K562 (cell line): ENCODE measurements at regions not wholly inside any gene's neighbourhood (a gene's known extent, or its start where the extent isn't known, plus 50 kb on each side); places are given as distances from the start of the nearest gene placed in this dataset.

Source experiments
- ATAC-seq: fragments of 200-7000 bp; cut with Tn5 transposase; 3 replicates; pipeline ENCODE4 v1.9.1; 2020; ENCODE audit warnings: moderate library complexity
- BruUV-seq: library from RNA; stranded (reverse); fragments of 400-500 nt; replicated peaks from 2 replicates; lab custom pipeline; 2021; lab: Mats Ljungman, UMichigan
- CTCF ChIA-PET: fragments of 300-600 bp; formaldehyde crosslinking; extraction: SDS; loops from one replicate; lab custom pipeline; 2021; ENCODE audit warnings: low intra/inter-chr PET ratio; lab: Yijun Ruan, JAX
- POLR2A ChIA-PET: fragments of 300-600, 350-650 bp; sonication (Branson Sonifier 250); formaldehyde crosslinking; extraction: SDS; loops from one replicate; lab custom pipeline; 2021; ENCODE audit warnings: antibody characterized with exemption, inconsistent platforms; lab: Yijun Ruan, JAX
- DNase-seq, 4 experiments: peaks; one replicate each; pipeline versions ENCODE4 v3.0.0 to v3.0.0-alpha.2; 2011 to 2018; ENCODE audit warnings: low spot score in 3 of 4, mixed read lengths in 3 of 4; ENCODE audit errors: extremely low read depth in 1 of 4
- FAIRE-seq: peaks from 2 replicates; lab custom pipeline; 2011; peaks lifted over from hg19 to GRCh38; lab: Jason Lieb, UNC
- H2AFZ ChIP-seq: 2 replicates; pipeline ENCODE4 v1.6.0; 2011; ENCODE audit warnings: low read depth, low read length, control low read depth, inconsistent platforms
- H3K27ac ChIP-seq: fragments of 200-600 bp; 3 replicates; pipeline ENCODE4 v1.8.0; 2011; ENCODE audit warnings: low read depth, mild to moderate bottlenecking, control low read depth, inconsistent platforms, low read length, moderate library complexity, mixed read lengths; ENCODE audit errors: extremely low read depth
- H3K27me3 ChIP-seq, 2 experiments: fragments of 300-600 bp in 1 of 2; 2 replicates in 1 of 2; 3 replicates in 1 of 2; pipeline versions ENCODE4 v1.6.0 to v1.8.0; 2011; ENCODE audit warnings: inconsistent platforms in 2 of 2, low read length in 2 of 2, mild to moderate bottlenecking in 1 of 2, mixed read lengths in 1 of 2, moderate library complexity in 1 of 2; ENCODE audit not compliant: control insufficient read depth in 2 of 2, insufficient read depth in 2 of 2
- H3K36me3 ChIP-seq: fragments of 300-600 bp; 3 replicates; pipeline ENCODE4 v1.8.0; 2011; ENCODE audit warnings: mild to moderate bottlenecking, low read length, inconsistent platforms; ENCODE audit not compliant: control insufficient read depth, insufficient read depth
- H3K4me1 ChIP-seq, 2 experiments: fragments of 200-600 bp in 1 of 2; replicated peaks in 1 of 2; 2 replicates in 1 of 2; 3 replicates in 1 of 2; pipeline versions ENCODE4 v1.5.1 to v1.8.0; 2011; ENCODE audit warnings: inconsistent platforms in 2 of 2, low read length in 2 of 2, mild to moderate bottlenecking in 1 of 2, mixed read lengths in 1 of 2, moderate library complexity in 1 of 2; ENCODE audit not compliant: control insufficient read depth in 2 of 2, insufficient read depth in 2 of 2
- H3K4me2 ChIP-seq: 2 replicates; pipeline ENCODE4 v1.6.1; 2011; ENCODE audit warnings: low read length, control low read depth, inconsistent platforms, mixed read lengths; ENCODE audit not compliant: insufficient read depth
- H3K4me3 ChIP-seq: fragments of 200-600 bp; sonication (generic), shearing (Covaris generic); 2 replicates; pipeline ENCODE4 v1.5.1; 2016; ENCODE audit warnings: control low read depth, inconsistent platforms
- H3K79me2 ChIP-seq: fragments of 200-600 bp; 3 replicates; pipeline ENCODE4 v1.8.0; 2011; ENCODE audit warnings: low read length, inconsistent platforms; ENCODE audit not compliant: control insufficient read depth, insufficient read depth
- H3K9ac ChIP-seq, 2 experiments: 2 replicates each; pipeline versions ENCODE4 v1.6.0 to v1.6.1; 2011; ENCODE audit warnings: low read depth in 2 of 2, low read length in 2 of 2, control low read depth in 1 of 2, inconsistent platforms in 1 of 2, mild to moderate bottlenecking in 1 of 2, mixed read lengths in 1 of 2; ENCODE audit not compliant: insufficient read depth in 1 of 2
- H3K9me1 ChIP-seq: one replicate; pipeline ENCODE4 v1.6.0; 2011; ENCODE audit warnings: inconsistent platforms, mild to moderate bottlenecking, low read length, moderate library complexity; ENCODE audit not compliant: control insufficient read depth, insufficient read depth
- H3K9me3 ChIP-seq: replicated peaks from 2 replicates; pipeline ENCODE4 v1.5.1; 2011; ENCODE audit warnings: low read depth, low read length, inconsistent platforms; ENCODE audit not compliant: control insufficient read depth, insufficient read depth
- H4K20me1 ChIP-seq: replicated peaks from 2 replicates; pipeline ENCODE4 v1.6.1; 2011; ENCODE audit warnings: low read length, inconsistent platforms, mixed read lengths; ENCODE audit not compliant: control insufficient read depth, insufficient read depth
- BHLHE40 ChIP-seq: IDR thresholded peaks from 2 replicates; pipeline ENCODE4 v1.6.1; 2011; ENCODE audit warnings: low read length, improper control_type of control experiment
- CXXC5 ChIP-seq: fragments of 250-450 bp; sonication (Bioruptor Pico); IDR thresholded peaks from 2 replicates; pipeline ENCODE4 v1.8.0; 2022; ENCODE audit warnings: inconsistent platforms, mild to moderate bottlenecking, moderate library complexity
- EP400 ChIP-seq: fragments of 450-650 bp; IDR thresholded peaks from 2 replicates; pipeline ENCODE4 v1.6.1; 2017; ENCODE audit warnings: antibody characterized with exemption, mild to moderate bottlenecking, moderate library complexity
- JUN ChIP-seq, 2 experiments: sonication (generic) in 1 of 2; formaldehyde crosslinking in 1 of 2; IDR thresholded peaks; 2 replicates each; pipeline versions ENCODE4 v1.6.1 to v1.8.0; 2012 to 2022; ENCODE audit warnings: borderline replicate concordance in 2 of 2, mild to moderate bottlenecking in 2 of 2, improper control_type of control experiment in 1 of 2, low read depth in 1 of 2, low read length in 1 of 2, missing genetic modification reagents in 1 of 2
- JUND ChIP-seq, 2 experiments: IDR thresholded peaks; 2 replicates in 1 of 2; 3 replicates in 1 of 2; pipeline ENCODE4 v1.6.1; 2011; ENCODE audit warnings: borderline replicate concordance in 2 of 2, low read depth in 2 of 2, low read length in 2 of 2, improper control_type of control experiment in 1 of 2, missing biosample characterization in 1 of 2, missing genetic modification characterization in 1 of 2, missing genetic modification reagents in 1 of 2
- KDM1A ChIP-seq, 2 experiments: fragments of 450-650 bp; IDR thresholded peaks; 2 replicates each; pipeline ENCODE4 v1.6.1; 2016; ENCODE audit warnings: mild to moderate bottlenecking in 2 of 2
- LEF1 ChIP-seq: fragments of 450-650 bp; IDR thresholded peaks from 2 replicates; pipeline ENCODE4 v1.6.1; 2016; ENCODE audit warnings: mild to moderate bottlenecking
- MEIS2 ChIP-seq: fragments of 450-650 bp; IDR thresholded peaks from 2 replicates; pipeline ENCODE4 v1.6.1; 2014; ENCODE audit warnings: mild to moderate bottlenecking; ENCODE audit not compliant: partially characterized antibody
- PRDM10 ChIP-seq: fragments of 450-650 bp; IDR thresholded peaks from 2 replicates; pipeline ENCODE4 v1.6.1; 2018; ENCODE audit not compliant: partially characterized antibody
- PREB ChIP-seq: sonication (generic); formaldehyde crosslinking; IDR thresholded peaks from 2 replicates; pipeline ENCODE4 v1.8.1; 2023; ENCODE audit warnings: mild to moderate bottlenecking, missing genetic modification reagents
- SOX6 ChIP-seq: fragments of 450-650 bp; IDR thresholded peaks from 2 replicates; pipeline ENCODE4 v1.6.1; 2014; ENCODE audit warnings: mild to moderate bottlenecking
- TCF3 ChIP-seq: sonication (generic); formaldehyde crosslinking; IDR thresholded peaks from 2 replicates; pipeline ENCODE4 v1.4.0; 2020; ENCODE audit warnings: mild to moderate bottlenecking, missing genetic modification reagents
- TRIM24 ChIP-seq, 2 experiments: fragments of 450-650 bp; IDR thresholded peaks; 2 replicates each; pipeline ENCODE4 v1.6.1; 2016
- ZNF239 ChIP-seq: fragments of 250-450 bp; sonication (Bioruptor Pico); IDR thresholded peaks from 2 replicates; pipeline ENCODE4 v1.4.0; 2020; ENCODE audit warnings: mild to moderate bottlenecking
- ZNF408 ChIP-seq: fragments of 250-450 bp; sonication (Bioruptor Pico); IDR thresholded peaks from 2 replicates; pipeline ENCODE4 v1.4.0; 2020; ENCODE audit warnings: low read depth, mild to moderate bottlenecking, moderate library complexity
- WGBS: fragments of 100-300 bp; shearing (Covaris generic); methylation state at CpG from one replicate; pipeline ENCODE4 v1.1.6; 2016; ENCODE audit warnings: low coverage, mixed read lengths; ENCODE audit not compliant: insufficient coverage; ENCODE audit errors: missing lambda C conversion rate; 5-methylcytosine and 5-hydroxymethylcytosine counted together
- in situ Hi-C: fragments of 300-500 bp; cut with MboI; formaldehyde crosslinking; loops from 4 replicates; pipeline ENCODE4 v1.15.0; 2018; ENCODE audit warnings: inconsistent platforms, mixed read lengths
- intact Hi-C: fragments of 100-400 bp; cut with micrococcal nuclease; formaldehyde crosslinking; loops from 2 replicates; pipeline ENCODE4 v1.14.2; 2022

GRCh38 chr2:204407204-204408014 is 137.9 kb upstream of the PARD3B start:
- H3K4me2 ChIP-seq, result no peak overlapping the region; the same call in 1 of the 2 replicates
- no peak for TF ChIP-seq PREB (CRISPR knock-in tag)
- TF ChIP-seq EP400, result no peak
- peak; percentile 78; the same call in 1 of the 2 replicates for TF ChIP-seq JUND (IDR thresholded peaks at IDR 0.05; ENCODE audit: borderline replicate concordance, low read depth, low read length)
- peak; percentile 77; the same call in 1 of the 3 replicates for TF ChIP-seq JUND (tag; IDR thresholded peaks at IDR 0.05; ENCODE audit: borderline replicate concordance, low read depth, low read length)
- no peak for TF ChIP-seq ZNF239 (CRISPR knock-in tag)
- TF ChIP-seq MEIS2, result peak; percentile 86
- peak; percentile 88 for TF ChIP-seq PRDM10
- peak; percentile 11 to 12; a peak in 1 of 4 replicates for TF ChIP-seq KDM1A (IDR thresholded peaks at IDR 0.05)
- TF ChIP-seq BHLHE40, result peak; percentile 57; the same call in 1 of the 2 replicates
- TF ChIP-seq CXXC5 (CRISPR knock-in tag), result no peak
- peak; percentile 47 for TF ChIP-seq SOX6
- TF ChIP-seq TCF3, result peak; percentile 23
- 0 out of 4 replicates have a peak, but pooled peaks of 1 of the 2 experiments have one; percentile 26 for TF ChIP-seq TRIM24 (IDR thresholded peaks at IDR 0.05)
- TF ChIP-seq ZNF408 (CRISPR knock-in tag), result no peak
- TF ChIP-seq JUN (IDR thresholded peaks at IDR 0.05; ENCODE audit: borderline replicate concordance, low read depth, low read length), result peak; percentile 49; the same call in 1 of the 2 replicates
- TF ChIP-seq JUN (CRISPR knock-in tag; IDR thresholded peaks at IDR 0.05; ENCODE audit: borderline replicate concordance), result no peak
- 0 out of 2 replicates have a peak, but pooled peaks have one; percentile 22 for TF ChIP-seq LEF1

More at GRCh38 chr2:204407204-204408014, 137.9 kb upstream of the PARD3B start:
- ATAC-seq, result peak; percentile 99
- no TSS peak for BruUV-seq
- Histone ChIP-seq H3K27ac (peak overlapping the region; percentile 56), H3K4me1 (peaks cover 0 to 14% of the 10 kb centered on the region in 2 experiments; a peak in 4 of 5 replicates), H3K9me1 (no peaks in the 10 kb centered on the region), H3K4me3 (no peak overlapping the region), H4K20me1 (no peaks in the 10 kb centered on the region), H3K79me2 (no peaks in the 10 kb centered on the region), H3K27me3 (no peaks in the 10 kb centered on the region), H3K9ac (peak overlapping the region in 1 of 2 experiments; percentile 53; a peak in 1 of 4 replicates), H3K36me3 (no peaks in the 10 kb centered on the region), H2AFZ (peak overlapping the region; percentile 7), H3K9me3 (peaks cover 4% of the 10 kb centered on the region)
- CTCF ChIA-PET, result no interaction called here
- FAIRE-seq, result peak; percentile 87
- POLR2A ChIA-PET, result interaction anchor here (0.8 to 0.9 kb wide), 2 partner anchors 19 to 21 kb away, joined by 3 read pairs; no protein-coding TSS in a partner anchor
- WGBS, result 6% methylated on average over 6 of the region's 6 CpGs
- peak; percentile 39 to 76 (median 54) for DNase-seq
- intact Hi-C loops (loop anchor here (2.0 to 5.0 kb wide), 2 partner anchors 27 to 55 kb away; no protein-coding TSS in a partner anchor), in situ Hi-C loops (no loop called here)
